Astrocyte (in vitro differentiated cells and primary cell): ENCODE measurements at regions not wholly inside any gene's neighbourhood (a gene's known extent, or its start where the extent isn't known, plus 50 kb on each side); places are given as distances from the start of the nearest gene placed in this dataset.

ENCODE experiments used
- DNase-seq: peaks from one replicate; pipeline ENCODE4 v3.0.0-alpha.2; 2010; ENCODE audit warnings: low read depth
- FAIRE-seq: peaks from 2 replicates; lab custom pipeline; 2011; peaks lifted over from hg19 to GRCh38; lab: Jason Lieb, UNC
- H2AFZ ChIP-seq: 2 replicates; pipeline ENCODE4 v1.6.0; 2012; ENCODE audit warnings: low read depth, low read length, inconsistent platforms
- H3K27ac ChIP-seq: 2 replicates; pipeline ENCODE4 v1.5.1; 2011; ENCODE audit warnings: low read depth, low read length, inconsistent platforms
- H3K27me3 ChIP-seq: 2 replicates; pipeline ENCODE4 v1.6.0; 2011; ENCODE audit warnings: low read length, inconsistent platforms; ENCODE audit not compliant: insufficient read depth
- H3K36me3 ChIP-seq: 2 replicates; pipeline ENCODE4 v1.5.1; 2011; ENCODE audit warnings: low read length, inconsistent platforms; ENCODE audit not compliant: insufficient read depth
- H3K4me1 ChIP-seq: 2 replicates; pipeline ENCODE4 v1.5.1; 2011; ENCODE audit warnings: low read length, inconsistent platforms; ENCODE audit not compliant: insufficient read depth
- H3K4me2 ChIP-seq: 2 replicates; pipeline ENCODE4 v1.6.0; 2012; ENCODE audit warnings: low read length, inconsistent platforms
- H3K4me3 ChIP-seq: 2 replicates; pipeline ENCODE4 v1.5.1; 2011; ENCODE audit warnings: low read depth, mild to moderate bottlenecking, low read length, inconsistent platforms; ENCODE audit not compliant: insufficient read depth
- H3K79me2 ChIP-seq: 2 replicates; pipeline ENCODE4 v1.6.0; 2012; ENCODE audit warnings: mild to moderate bottlenecking, low read length, inconsistent platforms; ENCODE audit not compliant: insufficient read depth
- H3K9ac ChIP-seq: 2 replicates; pipeline ENCODE4 v1.6.0; 2012; ENCODE audit warnings: mild to moderate bottlenecking, low read length, inconsistent platforms
- H3K9me3 ChIP-seq: 2 replicates; pipeline ENCODE4 v1.5.1; 2012; ENCODE audit warnings: low read depth, mild to moderate bottlenecking, low read length, inconsistent platforms; ENCODE audit not compliant: insufficient read depth
- H4K20me1 ChIP-seq: 2 replicates; pipeline ENCODE4 v1.6.0; 2012; ENCODE audit warnings: low read length, inconsistent platforms; ENCODE audit not compliant: insufficient read depth
- H3K27ac Mint-ChIP-seq: one replicate; pipeline ENCODE4 v1.8.0; 2021; ENCODE audit warnings: mild to moderate bottlenecking, mixed read lengths; ENCODE audit not compliant: unreplicated experiment
- H3K27me3 Mint-ChIP-seq: one replicate; pipeline ENCODE4 v1.8.0; 2021; ENCODE audit warnings: low read depth, mixed read lengths; ENCODE audit not compliant: unreplicated experiment
- H3K36me3 Mint-ChIP-seq: one replicate; pipeline ENCODE4 v1.8.0; 2021; ENCODE audit warnings: low read depth, mixed read lengths; ENCODE audit not compliant: unreplicated experiment
- H3K4me1 Mint-ChIP-seq: one replicate; pipeline ENCODE4 v1.8.0; 2021; ENCODE audit warnings: low read depth, mixed read lengths; ENCODE audit not compliant: unreplicated experiment
- H3K4me3 Mint-ChIP-seq: one replicate; pipeline ENCODE4 v1.8.0; 2021; ENCODE audit warnings: mild to moderate bottlenecking, moderate library complexity, mixed read lengths; ENCODE audit not compliant: unreplicated experiment
- H3K9me3 Mint-ChIP-seq: one replicate; pipeline ENCODE4 v1.8.0; 2021; ENCODE audit warnings: mild to moderate bottlenecking, mixed read lengths; ENCODE audit not compliant: unreplicated experiment
- EZH2 ChIP-seq: IDR thresholded peaks from 2 replicates; pipeline ENCODE4 v1.6.1; 2012; ENCODE audit warnings: mild to moderate bottlenecking, low read length, inconsistent platforms; ENCODE audit not compliant: insufficient read depth
- TF ChIP-seq, protein P1 (sequence below): IDR thresholded peaks from 2 replicates; pipeline ENCODE4 v1.5.1; 2011; ENCODE audit warnings: low read depth, mild to moderate bottlenecking, inconsistent platforms, low read length, moderate library complexity; ENCODE audit not compliant: insufficient read depth

DNA sequence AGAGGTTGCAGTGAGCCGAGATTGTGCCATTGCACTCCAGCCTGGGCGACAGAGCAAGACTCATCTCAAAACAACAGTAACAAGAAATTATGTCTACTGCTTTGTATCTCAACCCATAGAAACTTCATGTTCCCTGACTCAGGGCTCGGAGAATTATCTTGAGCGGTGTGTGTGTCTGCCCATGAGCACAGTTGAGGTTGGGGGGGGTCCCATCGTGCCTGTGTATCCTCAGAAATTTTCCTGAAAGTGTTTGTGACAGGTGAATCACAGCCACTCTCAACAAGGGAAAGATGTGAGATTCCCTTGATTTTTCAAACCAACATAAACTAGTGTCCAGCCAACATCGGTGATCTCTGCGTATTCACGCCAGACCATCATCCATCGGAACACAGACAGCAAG is 319.1 kb downstream of the ASMT start:
- Mint-ChIP-seq H3K9me3 (peaks cover 6% of the 10 kb centered on the region), H3K4me3 (no peak overlapping the region), H3K36me3 (no peaks in the 10 kb centered on the region), H3K27ac (no peak overlapping the region), H3K4me1 (peaks cover 7% of the 10 kb centered on the region), H3K27me3 (no peaks in the 10 kb centered on the region)
- Histone ChIP-seq H3K27me3 (no peaks in the 10 kb centered on the region), H3K4me2 (no peak overlapping the region), H3K4me1 (peaks cover 5% of the 10 kb centered on the region), H3K27ac (no peak overlapping the region), H3K4me3 (no peak overlapping the region), H2AFZ (no peak overlapping the region), H3K9ac (no peak overlapping the region), H3K79me2 (no peaks in the 10 kb centered on the region), H3K9me3 (no peaks in the 10 kb centered on the region), H3K36me3 (no peaks in the 10 kb centered on the region), H4K20me1 (no peaks in the 10 kb centered on the region)
- no peak for DNase-seq
- FAIRE-seq, result no peak
- TF ChIP-seq EZH2, result no peak
- TF ChIP-seq, protein P1, sequence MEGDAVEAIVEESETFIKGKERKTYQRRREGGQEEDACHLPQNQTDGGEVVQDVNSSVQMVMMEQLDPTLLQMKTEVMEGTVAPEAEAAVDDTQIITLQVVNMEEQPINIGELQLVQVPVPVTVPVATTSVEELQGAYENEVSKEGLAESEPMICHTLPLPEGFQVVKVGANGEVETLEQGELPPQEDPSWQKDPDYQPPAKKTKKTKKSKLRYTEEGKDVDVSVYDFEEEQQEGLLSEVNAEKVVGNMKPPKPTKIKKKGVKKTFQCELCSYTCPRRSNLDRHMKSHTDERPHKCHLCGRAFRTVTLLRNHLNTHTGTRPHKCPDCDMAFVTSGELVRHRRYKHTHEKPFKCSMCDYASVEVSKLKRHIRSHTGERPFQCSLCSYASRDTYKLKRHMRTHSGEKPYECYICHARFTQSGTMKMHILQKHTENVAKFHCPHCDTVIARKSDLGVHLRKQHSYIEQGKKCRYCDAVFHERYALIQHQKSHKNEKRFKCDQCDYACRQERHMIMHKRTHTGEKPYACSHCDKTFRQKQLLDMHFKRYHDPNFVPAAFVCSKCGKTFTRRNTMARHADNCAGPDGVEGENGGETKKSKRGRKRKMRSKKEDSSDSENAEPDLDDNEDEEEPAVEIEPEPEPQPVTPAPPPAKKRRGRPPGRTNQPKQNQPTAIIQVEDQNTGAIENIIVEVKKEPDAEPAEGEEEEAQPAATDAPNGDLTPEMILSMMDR, result no peak

DNA sequence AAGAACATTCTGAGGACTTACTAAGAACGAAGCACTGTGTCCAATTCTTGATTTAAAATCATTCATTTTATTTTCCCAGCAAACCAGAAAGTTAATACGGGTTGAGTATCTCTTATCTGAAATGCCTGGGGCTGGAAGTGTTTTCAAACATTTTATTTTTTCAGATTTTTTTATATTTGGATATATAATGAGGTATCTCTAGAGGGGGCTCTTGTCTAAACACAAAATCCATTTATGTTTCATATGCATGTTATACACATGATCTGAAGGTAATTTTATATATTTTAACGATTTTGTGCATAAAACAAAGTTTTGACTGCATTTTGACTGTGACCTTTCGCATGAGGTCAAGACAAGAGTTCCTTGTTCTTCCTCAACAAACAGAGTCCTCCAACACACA is 320.9 kb downstream of the ASMT start:
- TF ChIP-seq, protein P1, result no peak
- TF ChIP-seq EZH2, result no peak
- Mint-ChIP-seq H3K27ac (no peak overlapping the region), H3K27me3 (no peaks in the 10 kb centered on the region), H3K9me3 (peaks cover 10% of the 10 kb centered on the region), H3K4me1 (peaks cover 7% of the 10 kb centered on the region), H3K36me3 (no peaks in the 10 kb centered on the region), H3K4me3 (no peak overlapping the region)
- peaks cover 5% of the 10 kb centered on the region for H3K4me1 ChIP-seq
- FAIRE-seq, result no peak
- no peak overlapping the region for H2AFZ ChIP-seq
- no peaks in the 10 kb centered on the region for H3K27me3 ChIP-seq
- no peaks in the 10 kb centered on the region for H3K36me3 ChIP-seq
- H4K20me1 ChIP-seq, result no peaks in the 10 kb centered on the region
- H3K9ac ChIP-seq, result no peak overlapping the region
- no peaks in the 10 kb centered on the region for H3K79me2 ChIP-seq
- no peak overlapping the region for H3K4me3 ChIP-seq
- no peak overlapping the region for H3K27ac ChIP-seq
- no peaks in the 10 kb centered on the region for H3K9me3 ChIP-seq
- no peak for DNase-seq
- H3K4me2 ChIP-seq, result no peak overlapping the region

DNA sequence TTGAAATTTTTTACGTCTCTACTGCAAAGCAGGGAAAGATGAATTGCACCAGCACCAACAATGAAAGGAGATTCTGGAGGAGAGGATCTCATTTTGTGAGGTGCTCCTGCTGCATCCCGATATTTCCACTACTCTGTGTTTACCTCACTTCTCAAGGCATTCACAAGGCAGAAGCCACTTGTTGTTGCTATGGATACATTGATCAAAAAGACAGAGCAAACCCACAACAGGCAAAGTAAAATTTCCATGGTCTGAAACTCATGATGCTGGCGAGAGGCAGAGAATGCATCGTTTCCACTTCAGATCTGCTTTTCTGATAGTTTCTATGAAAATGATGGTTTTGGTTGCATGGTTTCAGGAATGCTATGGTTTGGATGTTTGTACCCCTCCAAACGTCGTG is 323.3 kb downstream of the ASMT start:
- Histone ChIP-seq H3K36me3 (no peaks in the 10 kb centered on the region), H3K27ac (no peak overlapping the region), H3K4me1 (no peaks in the 10 kb centered on the region), H3K79me2 (no peaks in the 10 kb centered on the region), H3K4me3 (no peak overlapping the region), H3K9ac (no peak overlapping the region), H3K4me2 (no peak overlapping the region), H4K20me1 (no peaks in the 10 kb centered on the region), H3K9me3 (no peaks in the 10 kb centered on the region), H2AFZ (no peak overlapping the region), H3K27me3 (no peaks in the 10 kb centered on the region)
- DNase-seq, result no peak
- H3K9me3 Mint-ChIP-seq, result peaks cover 10% of the 10 kb centered on the region
- TF ChIP-seq, protein P1, result no peak
- TF ChIP-seq EZH2, result no peak
- no peak overlapping the region for H3K4me3 Mint-ChIP-seq
- no peak overlapping the region for H3K27ac Mint-ChIP-seq
- no peaks in the 10 kb centered on the region for H3K27me3 Mint-ChIP-seq
- no peaks in the 10 kb centered on the region for H3K4me1 Mint-ChIP-seq
- H3K36me3 Mint-ChIP-seq, result no peaks in the 10 kb centered on the region
- FAIRE-seq, result no peak
